Left hindlimb (tissue), 1 donor: ENCODE measurements at regions not wholly inside any gene's neighbourhood (a gene's known extent, or its start where the extent isn't known, plus 50 kb on each side); places are given as distances from the start of the nearest gene placed in this dataset.

Experiments used
- DNase-seq: peaks from one replicate; pipeline ENCODE4 v3.0.0-alpha.2; 2018

DNA sequence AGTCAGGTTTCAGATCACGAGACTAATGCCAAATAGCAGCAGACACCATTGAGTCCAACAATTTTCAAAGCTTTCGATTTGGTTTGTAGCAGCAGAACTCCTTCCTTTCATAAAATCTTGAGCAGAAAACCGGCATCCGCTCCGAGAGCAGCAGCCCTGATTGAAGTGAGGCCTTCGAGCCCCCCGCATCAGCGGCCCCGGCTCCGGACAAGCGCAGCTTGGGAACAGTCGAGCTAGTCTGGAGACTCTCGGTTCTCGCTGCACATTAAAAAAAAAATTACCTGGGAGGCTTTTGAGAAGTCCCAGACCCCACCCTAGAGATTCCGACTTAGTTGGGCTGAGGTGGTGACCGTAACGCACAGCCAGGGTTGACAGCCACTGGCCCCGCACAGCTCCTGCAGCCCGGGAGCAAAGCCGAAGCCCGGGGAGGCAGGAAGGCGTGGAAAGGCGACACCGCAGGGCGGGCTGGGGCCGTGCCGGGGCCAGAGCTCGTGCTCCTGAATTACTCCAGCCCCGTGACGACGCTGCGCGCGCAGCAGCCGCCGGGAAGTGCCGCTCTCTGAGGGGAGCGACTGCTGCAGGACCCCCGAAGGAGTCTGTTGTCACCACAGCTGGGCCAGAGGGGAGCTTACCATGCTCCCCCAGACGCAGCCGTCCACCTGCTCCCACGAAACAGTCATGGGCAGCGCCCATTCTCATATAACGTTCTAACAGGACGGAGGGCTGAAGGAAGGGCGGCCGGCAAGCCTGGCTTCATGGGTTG is 57.8 kb downstream of the SPATA19 start:
- peak; percentile 60 for DNase-seq

DNA sequence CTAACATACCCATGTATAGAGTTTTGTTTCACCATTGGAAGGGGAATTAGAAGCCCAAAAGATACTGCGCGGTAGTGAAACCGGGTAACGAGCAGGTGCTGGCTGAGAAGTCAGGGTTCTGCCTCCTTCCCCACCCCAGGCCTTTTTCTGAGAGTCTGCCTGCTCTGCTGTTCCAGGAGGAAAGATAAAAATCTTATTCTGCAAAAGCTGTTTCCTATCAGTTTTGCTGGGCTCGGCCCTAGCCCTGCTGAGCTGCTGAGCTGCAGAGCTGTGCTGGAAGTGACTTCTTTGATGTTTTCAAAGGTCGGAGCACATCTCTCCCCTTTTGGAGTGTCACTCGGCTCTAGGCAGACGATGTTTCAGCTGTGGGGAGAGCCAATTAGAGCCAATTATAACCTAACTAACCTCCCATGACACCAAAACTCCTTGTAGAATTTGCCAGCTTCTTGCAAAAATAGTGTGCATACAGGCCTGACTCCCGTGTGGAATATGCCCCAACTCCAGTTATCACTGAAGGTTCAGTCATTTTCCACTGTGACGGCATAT is 59.4 kb downstream of the SPATA19 start:
- DNase-seq: no peak

DNA sequence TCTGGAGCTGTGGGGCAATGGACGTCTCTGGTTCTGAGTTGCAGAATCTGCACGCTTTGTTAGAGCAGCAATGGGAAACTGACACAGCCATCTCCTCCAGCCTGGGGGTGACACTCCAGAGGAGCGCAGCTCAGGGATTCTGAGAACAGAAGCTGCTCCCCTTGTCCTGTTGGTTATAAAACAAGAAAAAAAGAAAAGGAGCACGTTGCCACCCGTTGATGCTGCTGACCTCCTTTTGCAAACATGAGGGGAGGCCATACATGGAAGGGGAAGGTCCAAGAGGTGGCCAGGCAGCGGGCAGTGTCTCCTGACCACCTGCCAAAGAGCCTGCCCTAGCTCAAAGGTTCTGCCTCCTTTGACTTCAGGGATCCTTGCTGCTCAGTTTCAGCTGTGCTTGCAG is 61.0 kb downstream of the SPATA19 start:
- no peak for DNase-seq

DNA sequence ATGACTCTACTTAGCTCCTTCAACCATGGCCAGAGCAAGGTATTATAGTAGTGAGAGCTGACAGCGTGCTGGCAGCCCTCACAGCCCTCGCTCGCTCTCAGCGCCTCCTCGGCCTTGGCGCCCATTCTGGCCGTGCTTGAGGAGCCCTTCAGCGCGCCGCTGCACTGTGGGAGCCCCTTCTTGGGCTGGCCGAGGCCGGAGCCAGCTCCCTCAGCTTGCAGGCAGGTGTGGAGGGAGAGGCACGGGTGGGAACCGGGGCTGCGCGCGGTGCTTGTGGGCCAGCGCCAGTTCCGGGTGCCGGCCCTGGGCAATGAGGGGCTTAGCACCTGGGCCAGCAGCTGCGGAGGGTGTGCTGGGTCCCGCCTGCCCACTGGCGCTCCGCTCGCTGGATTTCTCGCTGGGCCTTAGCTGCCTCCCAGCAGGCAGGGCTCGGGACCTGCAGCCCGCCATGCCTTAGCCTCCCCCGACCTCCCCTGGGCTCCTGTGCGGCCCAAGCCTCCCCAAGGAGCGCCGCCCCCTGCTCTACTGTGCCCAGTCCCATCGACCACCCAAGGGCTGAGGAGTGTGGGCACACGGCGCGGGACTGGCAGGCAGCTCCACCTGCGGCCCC is 63.1 kb downstream of the SPATA19 start:
- no peak for DNase-seq

DNA sequence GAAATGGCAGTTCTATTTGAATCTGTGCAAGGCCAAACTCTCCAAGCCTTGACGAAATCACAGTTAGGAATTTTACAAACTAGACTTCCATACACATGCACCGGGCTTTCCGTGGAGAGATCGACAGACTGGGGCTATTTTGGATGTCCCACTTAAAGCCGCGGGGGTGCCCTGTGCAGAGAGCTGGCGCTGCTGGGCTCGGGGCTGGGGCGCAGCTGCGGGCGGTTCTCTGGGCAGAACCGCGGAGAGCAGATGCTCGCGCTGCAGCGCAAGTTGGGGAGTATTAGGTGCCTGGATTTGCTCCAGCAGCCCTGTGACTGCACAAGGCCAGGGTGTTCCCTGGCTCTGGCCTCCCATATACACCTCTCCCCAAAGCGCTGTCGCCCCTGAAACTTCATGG is 67.2 kb downstream of the SPATA19 start:
- DNase-seq: no peak

DNA sequence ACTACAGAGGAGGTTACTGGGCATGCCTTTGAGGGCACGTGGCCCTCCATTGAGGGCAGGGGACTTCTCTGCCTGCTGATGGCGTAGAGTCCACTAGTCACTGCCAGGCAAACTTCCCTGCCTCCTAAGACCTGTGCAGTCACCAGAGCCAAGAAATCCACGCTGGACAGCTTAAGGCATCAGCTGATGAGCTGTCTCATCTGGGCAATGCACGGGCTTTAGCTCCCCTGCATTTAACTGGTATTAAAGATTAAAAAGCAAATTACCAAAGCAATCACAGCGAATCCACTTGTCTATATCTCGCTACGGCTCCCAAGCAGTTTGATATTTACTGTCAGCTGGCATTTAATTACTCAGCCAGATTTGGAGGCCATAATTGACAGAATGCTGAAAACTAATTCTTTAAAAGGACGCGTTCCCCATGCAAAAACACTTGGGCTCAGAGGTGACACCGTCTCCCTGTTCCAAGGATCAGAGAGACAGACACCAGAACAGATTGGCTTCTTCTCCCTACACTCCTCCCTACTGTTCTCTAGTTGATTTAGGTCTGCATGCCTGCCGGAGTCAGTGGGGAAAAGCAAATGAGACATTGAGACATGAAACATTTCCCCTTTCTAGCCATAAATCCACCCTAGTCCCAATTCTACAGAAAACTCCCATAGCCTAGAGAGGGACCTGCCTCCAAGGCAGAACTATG is 68.5 kb downstream of the SPATA19 start:
- DNase-seq: no peak

DNA sequence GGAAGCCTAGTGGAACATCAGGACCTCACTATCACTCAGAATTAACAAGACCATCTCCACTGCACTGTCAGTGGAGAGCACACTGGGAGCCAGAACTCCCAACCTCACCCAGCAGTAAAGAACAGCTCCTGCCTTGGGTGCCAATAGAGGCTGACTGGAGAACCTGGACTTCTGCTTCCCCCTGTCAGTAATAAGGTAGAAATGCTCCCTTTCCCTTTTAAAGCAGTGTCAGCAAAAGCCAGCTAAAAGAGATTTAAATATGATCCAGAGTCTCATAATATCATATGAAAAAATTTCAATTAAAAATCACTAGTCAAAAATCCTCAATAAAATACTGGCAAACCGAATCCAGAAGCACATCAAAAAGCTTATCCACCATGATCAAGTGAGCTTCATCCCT is 82.8 kb downstream of the SPATA19 start:
- no peak for DNase-seq

DNA sequence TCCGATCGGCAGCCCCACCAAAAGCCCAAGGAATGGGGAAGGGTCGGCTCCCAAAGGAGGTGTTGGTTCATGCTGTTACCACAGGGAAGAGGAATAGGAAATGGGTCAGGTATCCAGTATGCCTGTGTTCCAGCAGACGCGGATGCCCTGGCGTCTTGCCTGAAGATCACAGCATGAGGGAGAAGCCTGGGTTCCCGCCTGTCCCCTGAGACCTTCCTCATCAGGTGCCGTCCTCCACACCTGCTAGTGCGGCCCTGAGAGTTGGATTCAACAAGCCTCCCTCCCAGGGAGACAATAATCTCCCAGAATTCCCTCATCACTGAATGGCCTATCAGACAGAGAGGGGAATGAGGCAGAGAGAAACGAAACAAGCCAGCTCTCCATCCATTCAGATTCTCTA is 92.2 kb downstream of the SPATA19 start:
- DNase-seq: no peak

DNA sequence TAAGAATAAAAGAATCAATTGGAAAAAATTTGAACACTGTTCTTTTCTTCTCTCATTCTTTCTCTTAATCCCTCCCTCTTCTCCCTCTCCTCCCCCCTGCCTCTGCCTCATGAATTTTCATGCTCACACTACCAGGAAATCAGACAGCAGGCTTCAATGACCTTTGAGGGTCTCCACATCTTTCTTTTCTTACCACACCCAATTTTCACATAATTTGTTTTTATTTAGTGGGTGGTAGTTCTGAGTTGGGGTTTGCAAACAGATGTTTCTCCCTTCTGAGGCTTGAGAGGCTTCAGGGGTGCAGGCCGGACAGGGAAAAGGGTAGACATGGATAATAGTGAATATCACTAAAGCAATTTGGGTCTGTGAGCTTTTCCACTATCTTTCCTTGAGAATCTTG is 95.5 kb downstream of the SPATA19 start:
- DNase-seq: no peak

DNA sequence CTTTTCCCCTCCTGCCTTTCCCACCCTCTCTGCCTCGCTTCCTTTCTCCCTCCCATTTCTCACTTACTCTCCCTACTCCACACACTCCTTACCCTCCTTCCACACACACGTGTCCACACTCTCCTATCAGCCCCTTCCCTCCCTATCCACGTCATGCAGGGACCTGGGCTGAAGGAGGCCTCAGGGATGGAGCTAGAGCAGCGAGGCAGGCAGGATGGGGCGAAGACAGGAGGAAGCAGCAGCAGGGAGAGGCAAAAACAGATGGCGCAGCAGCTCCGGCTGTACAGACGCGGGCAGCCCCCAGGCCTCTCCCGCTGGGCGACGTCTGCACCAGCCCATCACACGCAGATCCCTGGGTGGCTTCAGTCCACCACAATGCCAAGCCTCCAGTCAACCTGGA is 97.9 kb downstream of the SPATA19 start:
- DNase-seq: no peak

DNA sequence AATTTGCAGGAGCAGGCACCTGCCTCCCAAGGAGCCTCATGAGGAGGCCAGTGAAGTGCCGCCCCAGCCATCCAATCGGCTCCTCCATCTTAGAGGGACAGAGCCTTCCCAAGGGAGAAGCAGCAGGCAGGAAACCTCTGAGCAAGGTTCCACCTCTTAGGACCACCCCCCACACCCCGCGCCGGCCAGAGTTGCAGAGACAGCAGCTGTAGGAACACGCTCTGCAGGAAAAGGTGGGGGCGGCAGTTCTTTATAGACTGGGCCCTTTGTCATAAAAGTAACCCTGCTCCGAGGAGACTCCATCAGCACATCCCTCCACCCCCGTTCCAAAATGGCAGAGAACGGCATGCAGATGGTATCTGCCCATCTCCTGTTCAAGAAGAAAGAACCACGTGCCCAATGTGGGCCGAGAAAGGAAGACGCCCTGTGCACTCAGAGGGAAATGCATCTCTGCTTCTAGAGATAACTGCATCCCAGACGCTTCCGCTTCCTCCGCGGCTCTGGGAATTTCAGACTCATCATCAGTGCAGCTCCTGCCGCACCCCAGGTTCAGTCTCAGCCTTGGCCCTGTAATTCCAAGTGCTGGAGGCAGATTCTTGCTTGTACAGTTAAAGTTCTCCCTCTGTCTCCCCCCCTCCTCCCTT is 98.5 kb downstream of the SPATA19 start:
- DNase-seq: no peak

DNA sequence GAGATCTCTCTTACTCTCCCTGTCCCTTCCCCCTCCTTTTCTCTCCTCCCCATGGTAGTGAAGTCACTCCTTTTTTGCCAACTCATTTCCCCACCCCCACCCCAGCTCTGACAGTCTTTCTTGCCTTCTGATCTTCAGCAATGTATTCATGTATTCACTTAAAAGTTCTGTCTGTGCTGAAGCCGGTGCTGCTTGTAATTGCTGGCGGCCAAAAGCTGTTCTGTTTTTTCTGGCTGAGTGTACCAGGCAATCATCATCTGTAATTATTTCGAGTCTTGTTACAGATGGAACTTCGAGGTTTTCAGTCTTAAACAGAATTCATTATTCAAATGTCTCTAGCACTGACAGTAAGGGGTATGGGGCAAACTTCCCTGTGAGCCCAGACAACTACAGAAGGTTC is 99.5 kb downstream of the SPATA19 start:
- no peak for DNase-seq

DNA sequence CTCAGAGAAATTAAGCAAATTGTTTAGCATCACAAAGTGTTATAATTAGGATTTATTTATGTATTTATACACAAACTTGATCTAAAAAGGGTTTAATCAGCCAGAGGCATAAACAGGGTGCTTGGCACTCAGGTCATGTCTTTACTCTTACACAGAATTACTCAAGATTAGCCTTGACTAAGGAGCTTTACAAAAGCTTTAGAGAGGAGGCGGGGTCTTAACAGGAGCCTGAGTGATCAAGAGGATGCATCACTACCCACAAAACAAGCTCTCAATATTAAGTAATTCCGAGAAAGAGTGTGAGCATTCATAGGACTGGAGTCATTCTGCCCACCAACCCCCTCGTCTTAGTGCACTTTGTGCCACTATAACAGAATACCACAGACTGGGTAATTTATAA is 103.0 kb downstream of the SPATA19 start:
- no peak for DNase-seq

DNA sequence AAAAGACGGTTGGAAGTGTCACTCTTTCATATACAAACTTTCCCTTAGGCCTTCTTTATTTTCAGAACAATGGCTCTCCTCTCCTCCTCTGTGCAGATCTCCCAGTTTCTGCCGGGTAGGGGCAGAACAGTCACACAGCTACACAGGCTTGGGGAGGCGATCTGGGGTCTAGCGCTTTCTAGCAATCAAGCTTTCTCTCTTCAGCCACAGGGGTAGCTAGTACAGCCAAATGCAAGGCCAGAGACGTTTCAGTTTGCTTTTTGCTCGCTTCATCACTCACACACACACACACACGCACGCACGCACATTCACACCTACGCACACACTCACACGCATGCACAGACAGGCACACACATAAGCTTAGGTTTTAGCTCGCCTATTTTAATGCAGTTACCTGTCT is 104.3 kb downstream of the SPATA19 start:
- DNase-seq: no peak

DNA sequence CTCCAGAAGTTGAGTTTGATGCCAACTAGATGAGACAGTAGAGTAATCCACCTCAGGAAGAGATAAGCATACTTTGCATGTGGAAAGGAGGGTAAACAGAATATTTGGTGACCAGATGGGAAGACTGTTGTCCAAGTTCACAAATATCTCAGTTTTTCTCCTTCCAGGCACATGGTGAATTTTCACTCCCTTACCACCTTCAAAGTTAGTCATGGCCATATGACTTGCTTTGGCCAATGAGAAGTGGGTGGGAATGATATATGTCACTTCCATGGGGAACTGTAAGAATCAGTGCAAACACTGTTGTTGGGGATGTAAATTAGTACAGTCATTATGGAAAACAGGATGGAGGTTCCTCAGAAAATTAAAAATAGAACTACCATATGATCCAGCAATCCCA is 105.8 kb downstream of the SPATA19 start:
- no peak for DNase-seq

DNA sequence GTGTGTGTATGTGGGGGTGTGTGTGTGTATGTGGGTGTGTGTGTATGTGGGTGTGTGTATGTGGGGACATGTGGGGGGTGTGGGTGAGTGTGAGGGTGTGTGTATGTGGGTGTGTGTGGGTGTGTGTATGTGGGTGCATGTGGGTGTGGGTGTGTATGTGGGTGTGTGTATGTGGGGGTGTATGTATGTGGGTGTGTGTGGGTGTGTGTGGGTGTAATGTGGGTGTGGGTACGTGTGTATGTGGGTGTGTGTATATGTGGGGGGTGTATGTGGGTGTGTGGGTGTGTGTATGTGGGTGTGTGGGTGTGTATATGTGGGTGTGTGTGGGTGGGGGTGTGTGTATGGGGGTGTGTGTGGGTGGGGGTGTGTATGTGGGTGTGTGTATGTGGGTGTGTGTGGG is 106.7 kb downstream of the SPATA19 start:
- no peak for DNase-seq

DNA sequence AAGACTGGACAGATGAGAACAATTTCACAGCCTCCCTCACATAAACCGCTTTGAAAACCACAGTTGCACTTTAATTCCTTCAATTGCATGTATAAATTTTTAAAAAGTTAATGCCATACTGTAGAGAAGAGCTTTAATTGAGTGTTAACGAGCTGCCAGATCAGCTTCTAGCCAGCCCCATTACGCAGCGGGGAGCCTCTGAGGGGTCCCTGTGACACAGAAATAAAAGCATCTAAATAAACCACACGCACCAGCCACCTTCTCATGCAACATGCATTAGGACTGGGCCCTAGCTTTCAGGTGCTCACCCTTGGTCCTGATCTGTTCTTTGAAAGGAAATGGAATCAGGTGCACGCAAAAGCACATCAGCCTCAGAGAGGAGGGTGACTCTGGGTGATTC is 111.7 kb downstream of the SPATA19 start:
- DNase-seq: no peak

DNA sequence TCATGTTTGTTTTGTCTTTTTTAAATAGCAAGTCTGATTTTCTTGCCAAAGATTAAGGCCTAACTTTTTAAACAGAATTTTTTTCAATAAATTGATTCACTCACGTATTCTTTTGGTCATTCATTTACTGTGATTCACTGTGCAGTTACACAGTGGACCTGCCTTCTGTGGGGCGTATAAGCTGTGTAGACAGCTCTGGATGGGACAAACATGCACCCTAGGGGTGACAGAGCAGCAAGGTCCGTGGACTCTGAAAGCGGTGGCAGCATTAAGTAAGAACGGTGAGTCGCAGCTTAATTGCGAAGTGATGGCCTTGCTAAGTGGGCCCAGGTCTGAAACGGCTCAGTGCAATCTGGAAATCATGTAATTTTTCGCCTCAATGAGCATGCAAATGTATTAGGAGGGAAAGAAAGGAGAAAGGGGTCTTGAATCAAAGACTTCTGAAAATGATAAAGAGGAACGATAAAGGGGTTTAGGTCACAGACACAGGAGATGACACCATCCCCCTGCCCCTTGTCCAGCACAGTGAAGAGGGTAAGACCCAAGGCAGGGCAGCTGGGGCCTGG is 113.1 kb downstream of the SPATA19 start:
- DNase-seq: no peak

DNA sequence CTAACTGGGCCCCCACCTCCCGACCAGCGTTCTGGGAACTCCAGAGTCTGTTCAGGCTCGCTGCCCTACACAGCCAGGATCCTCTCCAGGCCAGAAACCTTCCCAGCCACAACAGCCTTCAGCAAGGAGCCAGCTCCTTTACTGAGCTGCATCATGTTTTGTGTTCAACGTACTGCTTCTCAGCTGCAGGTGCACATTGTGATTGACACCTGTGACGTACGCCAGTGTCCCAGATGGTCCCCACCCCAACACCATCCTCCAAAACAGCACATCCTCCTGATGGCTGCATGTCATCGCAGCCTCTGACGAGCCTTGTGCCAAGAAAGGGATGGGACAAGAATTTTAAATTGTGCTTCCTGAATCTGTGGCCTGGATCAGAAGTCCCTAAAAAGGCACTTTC is 117.5 kb downstream of the SPATA19 start:
- DNase-seq: no peak

DNA sequence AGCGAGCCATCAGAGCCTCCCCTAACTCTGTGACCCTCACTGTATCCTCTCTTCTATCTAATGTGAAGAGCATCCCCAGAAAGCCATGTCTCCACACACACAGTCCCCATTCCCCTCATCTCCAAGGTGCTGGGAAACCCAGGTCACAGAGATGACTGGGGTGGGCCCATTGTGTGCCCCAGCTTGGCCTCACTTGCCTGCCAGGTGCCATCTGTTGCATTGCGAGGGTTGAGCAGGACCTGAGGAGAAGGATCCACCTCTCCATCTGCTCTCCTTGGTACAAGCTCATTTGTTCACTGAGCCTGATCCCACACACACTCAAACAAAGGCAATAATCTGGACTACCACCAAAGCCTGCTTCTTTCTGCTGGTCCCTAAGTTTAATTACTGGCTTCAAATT is 118.8 kb downstream of the SPATA19 start:
- DNase-seq: no peak

DNA sequence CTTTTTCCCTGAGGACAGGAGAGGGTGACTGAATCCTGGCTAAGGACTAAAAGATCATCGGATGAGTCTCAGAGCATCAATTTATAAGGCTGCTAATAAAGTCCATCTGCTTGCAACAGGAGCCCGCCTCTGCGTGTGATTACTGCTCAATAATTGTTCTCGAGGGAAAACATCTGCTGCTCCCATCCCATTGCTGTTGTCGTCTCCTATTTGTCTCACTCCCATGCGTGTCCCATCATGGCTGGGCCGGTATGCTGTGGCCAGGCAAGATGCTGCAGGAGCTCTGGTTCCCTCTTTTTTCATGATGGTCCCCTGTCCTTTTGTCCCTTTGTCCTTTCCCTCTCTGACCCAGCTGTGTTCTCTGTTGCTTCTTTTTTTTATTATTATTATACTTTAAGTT is 121.2 kb downstream of the SPATA19 start:
- DNase-seq: no peak

DNA sequence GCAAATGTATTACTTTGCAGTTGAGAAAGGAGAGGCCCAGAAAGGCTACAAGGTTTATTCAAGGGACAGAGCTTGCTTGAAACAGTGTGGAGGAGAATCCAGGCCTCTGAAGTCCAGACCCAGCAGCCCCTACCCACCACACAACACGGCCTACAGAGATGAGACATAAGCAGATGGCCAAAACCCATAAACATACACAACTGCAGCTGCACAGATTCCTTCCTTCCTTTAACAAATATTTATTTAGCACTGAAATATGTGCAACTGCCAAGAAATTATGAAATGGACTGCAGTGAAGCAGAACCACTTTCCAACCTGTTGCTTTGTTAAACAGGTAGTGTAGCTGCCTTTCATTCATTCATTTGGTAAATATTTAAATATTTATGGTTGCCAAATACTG is 122.3 kb downstream of the SPATA19 start:
- DNase-seq: no peak

DNA sequence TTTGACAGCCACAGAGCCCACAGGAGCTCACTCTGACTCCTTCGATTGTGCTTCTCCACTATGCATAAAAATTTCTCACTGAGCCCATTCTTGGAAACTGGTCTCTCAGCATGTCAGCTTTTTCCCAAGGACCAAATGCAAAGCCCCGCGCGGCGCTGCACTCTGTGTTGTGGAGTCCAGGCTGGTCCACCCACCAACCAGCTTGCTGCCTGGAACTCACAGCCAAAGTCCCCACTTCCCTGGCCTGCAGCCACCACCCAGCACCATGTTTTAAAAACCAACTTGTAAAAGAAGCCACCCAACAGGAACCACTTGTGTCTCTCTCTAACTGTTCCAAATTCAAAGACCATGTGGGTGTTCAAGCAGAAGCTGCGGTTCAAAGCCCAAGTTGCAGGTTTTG is 124.4 kb downstream of the SPATA19 start:
- DNase-seq: no peak
